ENCODE measurements at regions not wholly inside any gene's neighbourhood (a gene's known extent, or its start where the extent isn't known, plus 50 kb on each side); places are given as distances from the start of the nearest gene placed in this dataset.

DNA sequence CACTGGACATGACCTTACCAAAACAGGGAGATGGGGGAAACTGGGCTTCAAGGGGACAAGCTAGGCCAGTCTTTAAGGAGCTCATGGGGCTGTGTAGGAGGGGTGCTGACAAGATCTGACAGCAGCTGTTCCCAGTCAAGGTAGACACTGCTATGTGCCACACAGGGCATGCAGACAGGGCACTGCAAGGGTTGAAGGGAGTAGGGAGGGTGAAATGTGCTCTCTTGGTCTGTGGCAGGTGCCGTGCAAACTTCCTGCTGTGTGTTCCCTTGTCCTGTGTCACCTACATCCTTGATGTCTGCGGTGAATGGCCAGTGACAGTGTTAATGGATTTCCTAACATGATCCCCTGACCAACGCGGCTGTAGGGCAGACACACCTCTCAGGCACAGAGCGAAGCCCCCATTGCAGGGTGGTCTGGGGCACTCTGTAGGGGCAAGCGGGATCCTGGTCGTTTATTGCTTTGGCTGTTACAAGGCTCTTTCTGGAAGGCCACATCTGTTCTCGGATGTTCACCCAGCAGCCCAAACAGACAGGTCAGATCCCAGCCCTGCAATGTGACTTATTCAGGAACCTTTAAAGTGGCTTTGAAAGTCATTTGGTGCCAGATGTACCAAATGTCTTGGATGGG, 199.5 kb upstream of the ZNF536 start:
- no peak for DNase-seq

DNA sequence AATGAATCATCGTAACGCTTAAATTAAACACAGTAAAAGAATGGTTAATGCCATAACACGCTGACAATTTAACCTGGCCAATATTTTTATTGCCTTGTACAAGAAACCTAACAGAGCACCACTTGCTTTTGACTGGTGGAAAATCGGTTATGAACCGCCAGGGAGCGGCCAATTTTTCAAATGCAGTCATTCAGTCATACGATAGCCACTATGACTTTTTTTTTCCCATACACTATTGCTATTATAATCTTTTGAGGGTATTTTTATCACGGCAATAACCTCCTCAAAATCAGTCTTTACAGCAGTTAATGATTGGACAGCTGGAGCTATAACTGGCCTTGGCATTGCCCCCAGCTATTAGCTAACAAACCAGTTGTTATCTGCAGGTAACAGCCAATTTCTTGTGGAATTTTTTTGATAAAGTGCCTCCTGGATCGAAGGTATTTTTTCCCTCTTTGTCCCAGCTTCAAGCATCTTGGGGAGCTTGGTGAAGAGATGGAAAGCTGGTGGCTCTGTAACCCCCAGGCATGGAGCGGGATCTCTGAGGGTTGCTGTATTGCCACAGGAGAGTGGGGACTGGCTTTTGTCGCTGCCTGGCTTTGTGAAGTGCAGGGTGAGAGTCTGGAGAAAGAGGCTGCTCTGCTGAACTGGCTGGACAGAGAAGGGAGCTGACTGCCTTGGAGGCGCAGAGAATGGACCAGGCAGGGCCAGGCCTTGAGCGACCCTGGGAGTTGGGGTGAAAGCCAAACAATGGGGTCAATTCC, 198.4 kb upstream of the ZNF536 start:
- DNase-seq, result no peak

DNA sequence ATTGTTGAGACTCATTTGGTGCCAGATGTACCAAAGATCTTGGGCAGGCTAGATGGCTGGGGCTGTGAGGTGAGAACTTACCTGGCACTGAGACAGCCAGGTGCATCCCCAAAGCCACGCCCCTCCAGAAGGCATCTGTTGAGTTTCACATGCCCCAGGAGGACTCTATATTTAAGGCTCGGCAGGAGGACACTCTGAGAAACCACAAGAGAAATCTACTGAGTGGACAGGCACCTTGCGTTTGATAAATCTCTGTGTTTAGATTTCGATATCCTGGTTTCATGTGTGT, 197.9 kb upstream of the ZNF536 start:
- DNase-seq, result no peak

DNA sequence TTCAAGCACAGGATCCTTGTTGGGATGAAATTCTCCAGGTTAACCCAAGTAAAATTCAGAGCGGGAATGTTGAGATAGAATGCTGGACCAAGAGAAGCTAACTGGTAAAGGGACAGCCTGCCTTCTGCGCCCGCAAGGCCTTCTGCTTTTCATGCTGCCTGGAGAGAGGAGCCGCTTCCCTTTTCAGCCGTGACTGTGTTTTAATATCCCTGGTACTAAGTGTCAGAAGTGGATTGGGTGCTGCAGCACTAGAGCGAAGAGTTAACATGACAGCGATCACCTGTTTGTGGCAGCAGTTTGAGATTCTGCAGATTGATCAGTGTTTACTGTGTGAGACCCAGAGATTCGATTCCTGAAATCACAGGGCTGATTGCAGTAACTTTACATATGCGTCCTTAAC, 197.4 kb upstream of the ZNF536 start:
- peak; percentile 73 for DNase-seq

DNA sequence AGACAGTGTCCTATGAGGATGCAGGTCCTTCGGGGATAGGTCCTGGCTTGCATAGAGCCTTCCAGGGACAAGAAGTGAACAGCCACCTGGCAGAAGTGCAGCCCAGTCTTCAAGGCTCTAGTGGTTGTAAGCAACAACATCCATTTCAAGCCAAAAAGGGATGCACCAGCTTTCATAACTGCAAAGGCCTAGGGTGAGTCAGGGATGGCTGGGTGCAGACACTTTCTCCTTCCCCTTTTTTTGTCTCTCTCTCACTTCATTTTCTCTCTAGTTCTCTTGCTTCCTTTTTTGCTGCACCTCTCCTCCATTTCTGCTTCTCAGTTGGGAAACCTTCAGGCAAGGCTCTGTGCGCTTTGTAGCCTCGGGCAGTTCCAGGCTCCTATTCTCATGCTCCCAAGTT, 196.2 kb upstream of the ZNF536 start:
- peak; percentile 98 for DNase-seq

DNA sequence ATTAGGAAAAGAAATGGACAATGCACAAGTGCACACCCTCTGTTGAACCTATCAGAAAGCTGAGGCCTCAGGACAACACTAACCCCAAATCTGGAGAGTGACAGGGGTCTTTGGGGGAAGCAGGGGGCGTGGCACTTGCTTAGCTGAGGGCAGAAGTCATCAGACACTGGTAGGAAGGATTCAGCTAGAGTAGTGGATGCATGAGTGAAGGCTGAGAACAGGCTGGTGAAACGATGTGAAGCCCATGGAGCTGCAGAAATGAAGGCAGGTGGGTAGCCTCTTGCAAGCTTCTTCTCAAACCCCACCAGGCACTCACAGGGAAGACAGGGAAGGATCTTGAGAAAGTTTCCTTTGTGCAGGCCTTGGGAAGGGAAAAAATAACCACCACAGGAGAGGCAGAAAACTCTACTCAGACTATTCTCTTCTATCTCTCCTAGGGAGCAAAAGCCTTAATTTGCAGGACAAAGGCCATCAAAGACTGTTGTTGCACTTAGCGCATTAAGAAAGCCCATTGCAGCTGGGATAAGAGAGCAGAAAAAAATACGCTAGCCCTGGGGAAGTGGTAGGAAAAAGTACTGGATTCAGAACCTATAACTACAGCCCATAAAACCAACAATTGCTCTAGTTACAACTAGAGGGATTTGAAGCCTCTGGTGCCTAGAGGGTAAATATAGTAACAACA, 193.3 kb upstream of the ZNF536 start:
- no peak for DNase-seq

DNA sequence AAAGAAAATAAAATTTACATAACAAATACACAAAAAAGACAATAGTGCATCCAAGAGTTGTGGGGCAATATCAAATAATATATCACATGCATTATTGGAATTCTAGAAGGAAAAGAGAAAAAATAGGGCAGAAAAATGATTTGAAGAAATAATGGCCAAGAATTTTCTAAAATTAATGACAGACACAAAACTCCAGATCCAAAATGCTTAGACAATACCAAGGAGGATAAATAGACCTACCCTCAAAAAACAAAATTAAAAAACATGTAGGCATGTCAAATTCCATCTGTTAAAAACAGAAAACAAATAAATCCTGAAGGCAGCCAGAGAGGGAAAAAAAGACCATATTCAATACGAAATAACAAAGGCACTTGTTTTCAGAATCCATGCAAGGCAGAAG, 191.5 kb upstream of the ZNF536 start:
- DNase-seq, result no peak

DNA sequence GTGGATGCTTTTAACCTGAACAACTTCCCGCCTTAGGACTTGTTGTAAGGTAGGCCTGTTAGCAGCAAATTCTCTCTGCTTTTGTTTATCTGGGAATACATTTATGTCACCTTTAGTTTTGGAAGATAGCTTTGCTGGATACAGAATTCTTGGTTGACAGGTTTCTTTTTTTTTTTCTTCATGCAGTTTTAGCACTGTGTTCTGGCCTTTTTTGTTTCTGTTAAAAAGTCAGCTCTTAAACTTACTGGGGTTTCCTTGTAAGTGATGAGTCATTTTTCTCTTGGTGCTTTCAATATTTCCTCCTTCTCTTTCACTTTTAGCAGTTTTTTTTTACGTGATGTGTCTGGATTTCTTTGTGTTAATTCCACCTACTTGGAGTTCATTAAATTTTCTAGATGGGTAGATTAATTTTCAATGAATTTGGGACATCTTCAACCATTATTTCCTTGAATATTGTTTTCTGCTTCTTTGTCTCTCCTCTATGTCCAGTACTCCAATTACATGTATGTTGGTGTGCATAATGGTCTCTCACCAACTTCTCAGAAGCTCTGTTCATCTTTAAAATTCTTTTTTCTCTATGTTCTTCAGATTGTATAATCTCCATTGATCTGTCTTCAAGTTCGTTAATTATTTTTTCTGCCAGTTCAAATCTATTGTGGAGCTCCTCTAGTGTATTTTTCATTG, 188.2 kb upstream of the ZNF536 start:
- DNase-seq, result peak; percentile 19

DNA sequence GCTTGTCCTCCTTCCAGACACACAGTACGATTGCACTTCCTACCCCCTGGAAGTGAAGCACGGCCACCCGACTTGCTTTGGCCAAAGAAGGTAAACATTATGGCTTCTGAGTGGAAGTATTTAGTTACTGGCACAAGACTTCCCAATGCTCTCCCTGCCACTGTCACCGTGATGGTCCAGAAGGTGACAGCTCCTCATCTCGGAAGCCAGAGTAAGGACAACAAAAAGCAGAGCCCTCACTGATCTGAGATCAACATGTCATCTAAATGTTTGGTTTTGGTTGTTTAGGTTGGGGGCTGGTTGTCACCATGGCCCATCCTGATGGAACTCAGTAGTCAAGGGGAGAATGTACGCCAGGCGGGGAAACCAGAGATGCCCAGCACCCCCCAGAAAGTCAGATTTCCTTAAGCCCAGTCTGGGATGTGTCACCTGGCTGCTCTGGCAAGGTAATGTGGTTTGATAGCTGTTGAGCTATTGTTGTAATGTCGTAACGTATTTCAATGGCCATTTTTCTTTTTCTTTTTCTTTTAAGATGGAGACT, 170.1 kb upstream of the ZNF536 start:
- no peak for DNase-seq

DNA sequence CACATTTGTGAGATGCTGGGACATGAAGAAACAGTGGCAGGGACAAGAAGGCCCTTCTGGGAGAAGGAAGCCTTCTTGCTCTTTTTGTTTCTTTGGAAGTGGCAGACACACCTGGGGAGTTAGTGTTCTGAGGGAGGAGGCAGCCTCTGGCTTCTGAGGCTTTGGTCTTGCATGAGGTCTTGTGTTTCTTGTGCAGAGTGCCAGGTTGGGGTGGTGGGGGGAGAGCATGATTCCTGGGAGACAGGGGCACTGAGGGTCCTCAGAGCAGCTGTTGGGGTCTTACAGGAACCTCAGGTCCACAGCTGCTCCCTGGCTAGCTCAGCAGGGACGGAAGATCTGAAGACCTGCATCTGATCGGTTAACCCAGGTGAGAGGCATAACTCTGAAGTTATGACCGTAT, 167.5 kb upstream of the ZNF536 start:
- DNase-seq, result no peak

DNA sequence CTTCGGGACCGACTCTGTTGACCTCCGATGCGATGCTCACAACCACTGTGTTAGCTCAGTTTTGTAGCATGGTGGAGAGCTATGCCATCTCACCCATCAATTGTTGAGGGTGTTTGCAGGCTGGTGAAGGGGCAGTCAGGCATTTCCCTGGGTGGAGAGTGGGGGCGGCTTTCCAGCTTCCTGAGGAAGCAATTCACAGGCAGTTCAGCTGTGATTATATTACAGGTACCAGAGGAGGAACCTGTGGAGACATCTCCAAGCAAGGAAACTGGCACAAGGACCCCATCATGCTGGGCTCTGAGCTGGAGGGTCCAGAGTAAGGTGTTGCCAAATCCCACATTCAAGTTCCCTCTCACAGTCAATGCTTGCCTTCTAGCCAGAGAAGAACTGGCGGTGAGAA, 166.0 kb upstream of the ZNF536 start:
- DNase-seq, result no peak

DNA sequence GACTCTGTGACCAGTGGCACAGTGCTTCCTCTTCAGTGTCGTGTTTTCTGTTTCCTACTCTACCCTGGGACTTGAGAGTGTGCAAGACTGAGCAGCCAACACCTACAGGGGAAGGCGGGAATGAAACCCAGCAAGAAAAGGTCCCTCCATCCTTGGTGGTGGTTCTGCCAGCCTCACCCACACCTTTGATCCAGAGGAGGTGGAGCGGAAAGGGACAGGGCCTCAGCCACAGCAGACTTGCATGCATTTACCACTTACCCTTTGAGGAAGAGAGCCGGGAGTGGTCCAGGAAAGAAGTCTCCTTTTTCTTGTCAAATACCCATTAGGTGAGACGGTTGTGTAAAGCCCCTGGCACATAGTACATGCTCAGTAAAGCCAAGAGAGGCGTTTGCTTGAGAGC, 164.8 kb upstream of the ZNF536 start:
- no peak for DNase-seq

DNA sequence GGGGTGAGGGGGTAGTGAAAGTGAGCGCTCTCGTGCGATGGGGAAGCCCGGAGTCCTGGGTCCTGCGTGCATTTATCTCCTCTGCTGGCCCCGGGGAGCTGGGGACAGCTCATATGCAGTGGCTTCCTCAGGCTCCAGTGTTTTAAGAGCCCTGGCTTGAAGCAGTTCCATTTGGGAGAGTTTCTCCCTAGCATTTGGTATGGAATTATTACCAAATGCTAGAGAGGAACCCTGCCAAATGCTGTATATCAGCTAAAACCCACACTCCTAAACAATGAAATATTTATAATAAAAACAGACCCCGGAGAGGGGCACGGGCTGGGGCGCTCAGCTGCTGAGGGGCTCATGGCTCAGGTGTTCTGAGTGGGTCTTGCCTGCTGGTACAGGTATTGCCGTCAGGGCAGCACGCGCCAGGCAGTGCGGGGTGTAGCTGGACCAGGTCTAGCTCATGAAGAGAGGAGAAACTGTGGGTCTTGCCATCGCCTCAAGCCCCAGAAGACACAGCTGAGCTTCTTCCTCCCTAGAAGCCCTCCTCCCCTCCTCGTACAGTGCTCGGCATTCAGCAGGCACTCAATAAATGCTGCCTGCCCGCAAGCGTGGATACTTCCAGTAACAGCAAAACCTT, 163.6 kb upstream of the ZNF536 start:
- DNase-seq, result no peak

DNA sequence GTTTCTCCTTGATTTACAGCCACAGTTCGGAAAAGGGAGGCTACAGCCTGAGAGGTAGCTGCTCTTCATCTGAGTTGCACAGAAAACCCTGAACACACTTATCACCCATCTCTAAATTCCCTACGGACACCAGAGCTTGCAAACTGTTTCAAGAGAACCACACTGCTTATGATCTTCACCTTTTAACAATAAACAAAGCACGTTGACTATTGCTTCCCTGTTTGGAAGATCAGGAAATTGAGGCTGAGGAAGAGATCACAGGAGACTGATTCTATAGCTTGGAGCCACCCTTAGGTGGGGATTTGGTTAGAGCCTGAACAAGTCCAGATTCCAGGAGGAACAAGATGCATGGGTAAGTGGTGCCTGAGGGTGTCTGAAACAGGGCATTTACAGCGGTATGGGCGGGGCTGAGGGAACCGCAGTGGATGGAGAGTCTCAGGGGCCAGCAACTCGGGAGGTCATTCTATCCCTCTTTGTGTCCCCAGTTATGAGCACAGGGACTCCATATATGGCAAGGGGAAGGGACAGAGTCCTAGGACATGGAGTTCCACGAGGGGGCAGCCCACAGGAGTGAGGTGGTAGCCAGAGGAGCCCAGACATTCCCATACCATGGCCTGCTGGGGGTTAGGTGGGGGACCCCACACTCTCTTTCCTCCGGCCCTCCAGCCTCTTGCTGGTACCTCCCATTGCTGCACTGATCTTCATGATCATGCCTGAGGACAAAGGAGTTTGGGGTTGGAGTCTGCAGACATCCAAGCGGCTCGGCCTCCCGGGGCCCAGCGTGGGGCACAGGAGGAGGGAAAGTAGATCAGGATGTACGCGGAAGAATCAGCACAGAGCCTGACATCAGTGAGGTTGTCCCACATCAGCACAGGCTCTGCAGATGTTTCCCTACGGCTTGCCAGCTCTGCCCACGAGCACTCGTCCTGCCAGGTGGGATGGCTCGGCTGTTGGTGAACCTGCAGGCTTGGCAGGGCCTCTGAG, 162.3 kb upstream of the ZNF536 start:
- DNase-seq, result no peak

DNA sequence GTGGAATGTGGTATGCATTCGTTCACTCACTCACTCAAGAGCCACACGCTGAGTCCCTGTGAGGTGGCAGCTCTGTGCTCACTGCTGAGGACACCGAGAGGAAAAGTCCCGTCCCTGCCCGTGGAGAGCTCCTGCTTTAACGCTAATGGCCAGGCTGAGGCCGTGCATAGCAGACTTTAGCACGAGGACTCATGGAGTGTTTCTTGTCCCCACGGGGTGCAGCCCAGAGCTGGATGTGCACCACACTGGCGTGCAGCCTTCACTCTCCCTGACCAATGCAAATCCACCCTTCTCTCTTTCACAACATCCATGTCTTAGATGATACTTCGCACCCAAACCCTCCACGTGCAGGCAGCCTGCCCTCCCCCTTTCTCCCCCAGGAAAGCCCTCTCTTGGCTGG, 159.6 kb upstream of the ZNF536 start:
- DNase-seq, result no peak

DNA sequence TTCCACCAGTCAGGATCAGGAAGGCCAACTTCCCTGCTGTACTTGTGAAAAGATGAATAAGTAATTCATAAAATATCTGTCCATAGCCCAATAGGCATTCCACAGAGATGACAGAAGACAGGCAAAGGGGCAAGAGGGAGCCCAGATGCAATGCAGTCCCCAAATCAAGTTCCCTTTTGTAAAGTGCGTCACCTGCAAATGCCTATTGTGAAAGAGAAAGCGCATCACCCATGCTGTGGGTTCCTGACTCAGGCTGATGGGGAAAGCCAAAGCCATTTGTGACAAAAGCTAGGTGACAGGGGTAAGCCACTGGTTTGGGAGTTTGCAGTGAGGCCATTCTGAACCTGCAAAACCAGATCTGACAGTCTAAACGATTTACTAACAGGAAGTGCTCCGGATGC, 157.5 kb upstream of the ZNF536 start:
- peak; percentile 95 for DNase-seq

DNA sequence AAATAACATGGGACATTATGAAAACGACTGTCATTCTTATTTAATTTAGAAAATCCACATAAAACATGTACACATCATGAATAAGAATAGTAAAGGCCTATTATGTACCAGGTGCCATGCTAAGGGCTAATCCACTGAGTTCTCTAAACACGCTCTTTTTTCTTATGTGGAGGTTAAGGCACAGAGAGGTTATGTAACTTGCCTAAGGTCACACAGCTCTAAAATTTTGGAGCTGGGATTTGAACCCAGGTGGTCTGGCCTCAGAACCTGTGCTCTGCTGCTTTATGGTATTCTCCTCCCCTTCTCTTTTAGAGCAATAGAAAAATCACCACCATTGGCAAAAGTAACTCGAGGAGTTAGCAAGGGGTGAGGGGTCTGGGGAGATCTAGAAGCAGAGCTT, 156.9 kb upstream of the ZNF536 start:
- DNase-seq, result no peak

DNA sequence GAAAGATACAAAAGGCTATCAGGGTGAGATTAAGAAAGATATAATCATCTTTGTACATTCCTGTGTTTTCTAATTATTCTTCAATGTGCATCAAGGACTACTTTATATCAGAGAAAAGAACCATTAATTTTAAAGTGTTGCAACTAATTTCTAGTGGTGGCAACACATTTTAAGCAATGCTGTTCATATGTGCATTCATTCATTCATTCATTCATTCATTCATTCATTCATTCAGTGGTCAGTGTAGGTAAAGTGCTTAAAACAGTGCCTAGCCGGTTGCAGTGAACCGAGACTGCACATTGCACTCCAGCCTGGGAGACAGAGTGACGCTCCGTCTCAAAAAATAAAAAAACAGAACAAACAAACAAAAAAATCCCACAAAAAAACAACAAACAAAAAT, 155.7 kb upstream of the ZNF536 start:
- no peak for DNase-seq

DNA sequence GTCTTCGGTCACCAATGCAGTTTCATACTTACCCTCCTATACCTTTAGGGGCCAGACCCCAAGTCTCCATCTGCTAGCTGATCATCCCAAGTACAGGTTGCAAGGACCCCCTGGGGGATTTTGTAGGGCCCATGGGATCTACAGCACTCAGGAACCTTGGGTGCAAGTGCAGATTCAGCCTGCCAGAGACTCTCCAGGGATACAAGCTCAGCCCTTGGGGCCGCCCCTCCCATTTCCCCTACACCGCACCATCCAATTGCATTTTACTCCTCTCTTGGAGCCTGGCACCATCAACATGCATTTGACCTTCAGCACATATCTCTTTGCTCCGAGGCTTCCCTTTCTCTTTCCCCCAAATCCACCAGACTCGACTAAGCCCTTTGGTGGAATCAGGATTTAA, 154.7 kb upstream of the ZNF536 start:
- DNase-seq, result no peak

DNA sequence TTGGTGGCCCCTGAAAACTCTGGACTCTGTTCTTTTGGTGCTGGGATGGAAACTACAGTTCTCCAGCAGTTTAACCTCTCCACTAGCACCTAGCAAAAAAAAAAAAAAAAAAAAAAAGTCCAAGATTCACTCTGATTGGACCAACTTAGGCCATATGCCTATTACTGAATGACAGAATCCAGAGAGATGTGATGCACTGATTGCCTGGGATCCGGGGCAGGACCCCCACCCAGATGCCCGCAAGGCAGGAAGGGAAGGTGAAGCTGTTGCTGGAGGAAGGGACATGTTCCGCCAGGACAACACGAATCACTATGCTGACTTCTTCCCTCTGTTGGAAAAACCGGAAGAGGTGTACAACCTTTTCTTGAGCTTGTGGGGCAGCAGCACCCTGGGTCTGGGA, 152.5 kb upstream of the ZNF536 start:
- DNase-seq, result no peak

DNA sequence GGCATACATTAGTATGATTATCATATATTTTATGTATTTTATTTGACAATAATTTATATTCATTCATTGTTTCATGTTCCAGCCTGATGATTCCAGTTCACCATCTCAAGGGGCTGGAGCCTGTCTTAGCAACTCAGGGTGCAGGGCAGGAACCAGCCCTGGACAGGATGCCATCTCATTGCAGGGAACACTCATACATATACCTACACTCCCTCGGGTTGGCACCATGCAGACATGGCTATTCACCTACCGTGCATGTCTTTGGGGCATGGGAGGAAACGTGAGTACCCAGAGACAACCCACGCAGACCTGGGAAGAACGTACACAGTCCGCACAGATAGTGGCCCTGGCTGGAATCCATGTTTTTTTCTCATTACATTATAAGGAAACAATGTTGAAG, 151.0 kb upstream of the ZNF536 start:
- DNase-seq, result no peak

DNA sequence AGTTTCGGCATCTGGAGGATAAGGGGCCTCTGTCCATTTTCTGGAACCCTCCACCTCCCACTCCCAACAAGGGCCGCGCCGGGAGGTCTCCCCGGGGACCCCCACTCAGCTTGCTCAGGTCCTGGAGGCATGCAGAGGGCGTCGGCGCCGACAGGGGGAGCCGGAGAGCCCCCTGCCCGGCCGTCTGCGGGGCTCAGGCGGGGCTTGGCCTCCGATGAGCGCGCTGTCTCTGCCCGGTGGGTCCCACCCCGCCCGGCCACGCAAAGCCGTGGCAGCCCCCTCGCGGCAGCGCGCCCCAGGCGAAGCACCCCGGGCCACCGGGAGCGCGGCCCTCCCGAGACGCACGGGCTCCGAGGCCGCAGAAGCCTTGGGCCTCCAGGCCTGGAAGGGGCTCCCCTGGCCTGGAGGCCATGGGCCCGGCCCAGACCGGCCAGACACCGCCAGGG, 149.7 kb upstream of the ZNF536 start:
- no peak for DNase-seq
